ENCODE measurements at regions not wholly inside any gene's neighbourhood (a gene's known extent, or its start where the extent isn't known, plus 50 kb on each side); places are given as distances from the start of the nearest gene placed in this dataset.
"Not testable (repeated sequence)": the region's sequence is repeated elsewhere in the genome, so short reads cannot be mapped to it uniquely, and the experiment has no call there.

DNA sequence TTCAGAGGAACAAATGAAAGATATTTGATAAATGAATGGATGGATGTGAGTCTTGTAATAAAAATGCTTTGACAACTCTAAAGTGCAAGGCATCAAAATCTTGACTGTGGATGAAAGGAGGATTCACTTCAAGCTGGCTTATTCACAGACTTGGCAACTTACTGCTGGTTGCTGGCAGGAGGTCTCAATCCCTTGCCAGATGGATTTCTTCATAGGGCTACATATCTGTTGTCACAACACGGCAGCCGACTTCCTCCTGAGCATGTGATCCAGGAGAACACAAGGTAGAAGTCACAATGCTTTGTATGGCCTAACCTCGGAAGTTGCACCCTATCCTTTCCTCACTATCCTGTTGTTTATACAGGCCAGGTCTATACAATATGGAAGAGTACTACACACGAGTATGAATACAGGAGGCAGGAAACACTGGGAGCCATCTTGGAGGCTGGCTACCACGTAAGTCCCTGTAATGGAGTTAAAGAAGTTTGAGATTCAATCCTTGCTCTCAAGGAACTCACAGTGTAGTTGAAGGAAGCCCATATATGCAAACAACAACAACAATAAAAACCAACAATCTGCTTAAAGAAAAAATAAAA, 97.9 kb downstream of the ID4 start:
- no peak for TF ChIP-seq ZFX (IDR thresholded peaks at IDR 0.05)
- TF ChIP-seq, protein P1, sequence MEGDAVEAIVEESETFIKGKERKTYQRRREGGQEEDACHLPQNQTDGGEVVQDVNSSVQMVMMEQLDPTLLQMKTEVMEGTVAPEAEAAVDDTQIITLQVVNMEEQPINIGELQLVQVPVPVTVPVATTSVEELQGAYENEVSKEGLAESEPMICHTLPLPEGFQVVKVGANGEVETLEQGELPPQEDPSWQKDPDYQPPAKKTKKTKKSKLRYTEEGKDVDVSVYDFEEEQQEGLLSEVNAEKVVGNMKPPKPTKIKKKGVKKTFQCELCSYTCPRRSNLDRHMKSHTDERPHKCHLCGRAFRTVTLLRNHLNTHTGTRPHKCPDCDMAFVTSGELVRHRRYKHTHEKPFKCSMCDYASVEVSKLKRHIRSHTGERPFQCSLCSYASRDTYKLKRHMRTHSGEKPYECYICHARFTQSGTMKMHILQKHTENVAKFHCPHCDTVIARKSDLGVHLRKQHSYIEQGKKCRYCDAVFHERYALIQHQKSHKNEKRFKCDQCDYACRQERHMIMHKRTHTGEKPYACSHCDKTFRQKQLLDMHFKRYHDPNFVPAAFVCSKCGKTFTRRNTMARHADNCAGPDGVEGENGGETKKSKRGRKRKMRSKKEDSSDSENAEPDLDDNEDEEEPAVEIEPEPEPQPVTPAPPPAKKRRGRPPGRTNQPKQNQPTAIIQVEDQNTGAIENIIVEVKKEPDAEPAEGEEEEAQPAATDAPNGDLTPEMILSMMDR (conservative IDR thresholded peaks at IDR 0.05) = no peak
- no peak overlapping the region for H3K27ac ChIP-seq

- H3K27ac ChIP-seq = not testable (repeated sequence)
These were observed 102.2 kb downstream of the ID4 start for GRCh38 chr6:19939321-19939720.

DNA sequence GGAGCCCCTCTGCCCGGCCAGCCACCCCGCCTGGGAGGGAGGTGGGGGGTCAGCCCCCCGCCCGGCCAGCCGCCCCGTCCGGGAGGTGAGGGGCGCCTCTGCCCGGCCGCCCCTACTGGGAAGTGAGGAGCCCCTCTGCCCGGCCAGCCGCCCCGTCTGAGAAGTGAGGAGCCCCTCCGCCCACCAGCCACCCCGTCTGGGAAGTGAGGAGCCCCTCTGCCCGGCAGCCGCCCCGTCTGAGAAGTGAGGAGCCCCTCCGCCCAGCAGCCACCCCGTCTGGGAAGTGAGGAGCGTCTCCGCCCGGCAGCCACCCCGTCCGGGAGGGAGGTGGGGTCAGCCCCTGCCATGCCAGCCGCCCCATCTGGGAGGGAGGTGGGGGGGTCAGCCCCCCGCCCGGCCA, 102.8 kb downstream of the ID4 start:
- not testable (repeated sequence) for H3K27ac ChIP-seq

- H3K27ac ChIP-seq = no peak overlapping the region
- TF ChIP-seq, protein P1 (conservative IDR thresholded peaks at IDR 0.05) = no peak
- no peak for TF ChIP-seq ZFX (IDR thresholded peaks at IDR 0.05)
These were observed 105.9 kb downstream of the ID4 start for GRCh38 chr6:19943042-19943441.

DNA sequence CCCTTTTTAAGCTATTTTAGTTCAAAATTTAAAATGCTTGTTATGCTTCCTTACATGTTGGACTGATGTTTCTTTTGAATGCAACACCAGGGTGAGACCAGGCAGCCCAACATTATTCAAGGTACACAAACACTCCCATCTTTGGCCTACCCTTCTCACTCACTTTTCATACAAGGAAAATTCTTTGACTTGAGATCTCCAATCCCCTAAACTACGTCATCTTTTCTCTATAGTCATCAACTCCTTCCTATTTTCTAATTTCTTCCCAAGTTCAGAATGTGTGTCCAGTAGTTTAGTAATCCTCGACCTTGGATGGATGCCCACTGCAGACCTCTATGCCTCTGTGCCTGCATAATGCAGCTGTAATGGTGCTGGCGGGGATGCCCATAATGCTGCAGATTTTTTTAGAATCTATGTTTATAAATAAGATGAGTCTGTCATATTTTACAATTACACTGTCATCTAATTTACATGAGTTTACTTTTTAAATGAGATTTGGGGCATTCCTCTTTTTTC, 108.7 kb downstream of the ID4 start:
- no peak for TF ChIP-seq ZFX (IDR thresholded peaks at IDR 0.05)
- TF ChIP-seq, protein P1 (conservative IDR thresholded peaks at IDR 0.05) = no peak
- no peak overlapping the region for H3K27ac ChIP-seq

DNA sequence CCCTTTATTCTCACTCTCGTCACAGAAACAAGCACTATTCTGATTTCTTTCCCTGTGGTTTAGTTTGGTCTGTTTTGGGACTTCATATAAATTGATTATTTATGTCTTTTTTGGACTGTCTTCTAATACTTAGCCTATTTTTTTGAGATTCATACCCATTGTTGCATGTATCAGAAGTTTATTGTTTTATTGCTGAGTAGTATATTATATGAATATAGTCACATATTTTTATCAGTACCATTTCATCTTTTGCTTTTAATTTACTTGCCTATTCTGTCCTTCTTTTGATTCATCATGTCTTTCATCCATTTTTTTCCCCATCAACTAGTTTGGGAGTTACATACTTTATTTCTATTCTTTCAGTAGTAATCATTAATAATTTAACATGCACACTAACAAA, 112.0 kb downstream of the ID4 start:
- no peak overlapping the region for H3K27ac ChIP-seq
- TF ChIP-seq, protein P1 (conservative IDR thresholded peaks at IDR 0.05) = no peak
- no peak for TF ChIP-seq ZFX (IDR thresholded peaks at IDR 0.05)

DNA sequence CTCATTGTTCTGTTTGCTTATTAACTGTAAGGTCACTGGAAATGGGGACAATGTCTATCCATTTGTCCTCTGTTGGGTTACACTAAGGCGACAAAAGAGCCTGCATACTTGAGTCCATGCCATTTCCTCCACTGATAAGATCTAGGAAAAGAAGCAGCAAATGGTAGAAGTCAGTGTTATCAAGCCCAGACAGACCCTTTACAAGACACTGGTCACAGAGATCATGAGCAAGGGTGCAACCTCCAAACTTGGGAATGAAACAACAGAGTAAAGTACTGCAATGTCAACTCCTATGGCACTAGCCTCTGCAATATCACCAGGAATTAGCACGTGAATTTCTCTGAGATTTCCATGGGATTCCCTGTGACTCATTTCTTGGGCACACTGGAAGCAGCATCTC, 126.9 kb downstream of the ID4 start:
- no peak overlapping the region for H3K27ac ChIP-seq
- TF ChIP-seq, protein P1 (conservative IDR thresholded peaks at IDR 0.05) = no peak
- TF ChIP-seq ZFX (IDR thresholded peaks at IDR 0.05) = no peak

- H3K27ac ChIP-seq = no peak overlapping the region
- TF ChIP-seq, protein P1 (conservative IDR thresholded peaks at IDR 0.05) = no peak
- no peak for TF ChIP-seq ZFX (IDR thresholded peaks at IDR 0.05)
These were observed 131.0 kb downstream of the ID4 start for GRCh38 chr6:19968201-19968600.

Data from C4-2B (cell line).